Epithelial cell of esophagus (primary cell): ENCODE measurements at regions not wholly inside any gene's neighbourhood (a gene's known extent, or its start where the extent isn't known, plus 50 kb on each side); places are given as distances from the start of the nearest gene placed in this dataset.

Source experiments
- DNase-seq: peaks from one replicate; pipeline ENCODE4 v3.0.0; 2010; ENCODE audit warnings: low read depth
- H3K4me3 ChIP-seq: 2 replicates; pipeline ENCODE4 v1.5.1; 2011; ENCODE audit warnings: mild to moderate bottlenecking, low read length, control low read depth
- CTCF ChIP-seq: IDR thresholded peaks from 2 replicates; pipeline ENCODE4 v1.5.1; 2011; ENCODE audit warnings: low read depth, mild to moderate bottlenecking, low read length, control low read depth, inconsistent platforms; ENCODE audit not compliant: insufficient read depth; ENCODE audit errors: missing control alignments

- no peak overlapping the region for H3K4me3 ChIP-seq
- TF ChIP-seq CTCF: no peak
- no peak for DNase-seq
These were observed 125.8 kb upstream of the EPB41L3 start for GRCh38 chr18:5669585-5669984.

- H3K4me3 ChIP-seq: no peak overlapping the region
- no peak for DNase-seq
- no peak for TF ChIP-seq CTCF
These were observed 124.4 kb upstream of the EPB41L3 start for GRCh38 chr18:5668087-5668715.

- no peak for DNase-seq
- no peak overlapping the region for H3K4me3 ChIP-seq
- TF ChIP-seq CTCF: no peak
These were observed 123.6 kb upstream of the EPB41L3 start for GRCh38 chr18:5667356-5667755.

- no peak overlapping the region for H3K4me3 ChIP-seq
- no peak for DNase-seq
- TF ChIP-seq CTCF: no peak
These were observed 118.8 kb upstream of the EPB41L3 start for GRCh38 chr18:5662586-5663090.

- no peak overlapping the region for H3K4me3 ChIP-seq
- no peak for DNase-seq
- TF ChIP-seq CTCF: no peak
These were observed 117.4 kb upstream of the EPB41L3 start for GRCh38 chr18:5661179-5661578.

GRCh38 chr18:5653802-5654201, 110.0 kb upstream of the EPB41L3 start:
- H3K4me3 ChIP-seq: no peak overlapping the region
- DNase-seq: no peak
- no peak for TF ChIP-seq CTCF

GRCh38 chr18:5651736-5652135, 107.9 kb upstream of the EPB41L3 start:
- TF ChIP-seq CTCF: no peak

More at GRCh38 chr18:5651736-5652135, 107.9 kb upstream of the EPB41L3 start:
- no peak for DNase-seq
- H3K4me3 ChIP-seq: no peak overlapping the region
